Lower leg skin (tissue), 4 donors: ENCODE measurements at regions not wholly inside any gene's neighbourhood (a gene's known extent, or its start where the extent isn't known, plus 50 kb on each side); places are given as distances from the start of the nearest gene placed in this dataset.
A peak's percentile ranks its signal among the peaks of the same experiment; 100 is the strongest.

Experiments
- DNase-seq, 2 donors: peaks; one replicate each; pipeline ENCODE4 v3.0.0-alpha.2; 2019; ENCODE audit warnings: low spot score in 2 of 2
- H3K4me3 ChIP-seq: fragments of 200-600 bp; sonication (generic); 2 replicates; pipeline ENCODE4 v1.5.1; 2017; ENCODE audit warnings: mild to moderate bottlenecking, low read depth; ENCODE audit not compliant: poor library complexity, severe bottlenecking
- CTCF ChIP-seq, 3 donors: fragments of 450-650 bp; IDR thresholded peaks; one replicate each; pipeline ENCODE4 v1.5.1; 2016; ENCODE audit warnings: antibody characterized with exemption in 3 of 3, mild to moderate bottlenecking in 3 of 3, moderate library complexity in 2 of 3
- POLR2A ChIP-seq, 2 donors: fragments of 450-650 bp; IDR thresholded peaks; one replicate each; pipeline ENCODE4 v1.6.1; 2016 to 2017; ENCODE audit warnings: antibody characterized with exemption in 2 of 2, mild to moderate bottlenecking in 1 of 2, moderate library complexity in 1 of 2
- WGBS, 2 donors: methylation state at CpG; one replicate each; pipeline ENCODE4 v1.1.5; 2018; 5-methylcytosine and 5-hydroxymethylcytosine counted together
- intact Hi-C: fragments of 100-400 bp; cut with DNase I; formaldehyde crosslinking; loops from one replicate; pipeline ENCODE4 v1.15.0; 2023; ENCODE audit warnings: low total_unique reads

GRCh38 chr3:87175732-87176131 lies 51.4 kb upstream of the CHMP2B start:
- 27 to 53% methylated on average over 2 of the region's 2 CpGs for WGBS, 2 donors
- DNase-seq = no peak
- TF ChIP-seq POLR2A (IDR thresholded peaks at IDR 0.05) (no peak), CTCF (IDR thresholded peaks at IDR 0.05) (no peak)
- intact Hi-C loops = no loop called here
- no peak overlapping the region for H3K4me3 ChIP-seq

- no peak for DNase-seq
- no peak for TF ChIP-seq POLR2A (IDR thresholded peaks at IDR 0.05)
- TF ChIP-seq CTCF (IDR thresholded peaks at IDR 0.05) = no peak
- WGBS, 2 donors = 82% methylated on average over 2 of the region's 2 CpGs
- H3K4me3 ChIP-seq = no peak overlapping the region
- intact Hi-C loops = no loop called here
Measured at GRCh38 chr3:87173776-87174175, 53.3 kb upstream of the CHMP2B start.

- TF ChIP-seq CTCF (IDR thresholded peaks at IDR 0.05) = no peak
- no peak for TF ChIP-seq POLR2A (IDR thresholded peaks at IDR 0.05)
- intact Hi-C loops = no loop called here
- H3K4me3 ChIP-seq = no peak overlapping the region
- no peak for DNase-seq
- 58 to 72% methylated on average over 3 of the region's 3 CpGs for WGBS, 2 donors
Measured at GRCh38 chr3:87173071-87173470, 54.0 kb upstream of the CHMP2B start.

- peak in 1 of 2 donors; percentile 25 for DNase-seq
- intact Hi-C loops = no loop called here
Measured at GRCh38 chr3:87167628-87168456, 59.3 kb upstream of the CHMP2B start.

GRCh38 chr3:87164245-87164644 lies 62.9 kb upstream of the CHMP2B start:
- H3K4me3 ChIP-seq = no peak overlapping the region
- 93% methylated on average over 3 of the region's 3 CpGs for WGBS, 2 donors
- TF ChIP-seq POLR2A (IDR thresholded peaks at IDR 0.05) (no peak), CTCF (IDR thresholded peaks at IDR 0.05) (no peak)
- intact Hi-C loops = no loop called here
- DNase-seq = no peak

More at GRCh38 chr3:87167628-87168456, 59.3 kb upstream of the CHMP2B start:
- H3K4me3 ChIP-seq = no peak overlapping the region
- TF ChIP-seq POLR2A (IDR thresholded peaks at IDR 0.05) (no peak), CTCF (IDR thresholded peaks at IDR 0.05) (no peak)
- 34 to 35% methylated on average over 11 of the region's 11 CpGs for WGBS, 2 donors

GRCh38 chr3:87161851-87162250 lies 65.3 kb upstream of the CHMP2B start:
- no peak overlapping the region for H3K4me3 ChIP-seq
- intact Hi-C loops = no loop called here
- WGBS, 2 donors = 47 to 53% methylated on average over 3 of the region's 3 CpGs
- TF ChIP-seq CTCF (IDR thresholded peaks at IDR 0.05) (no peak), POLR2A (IDR thresholded peaks at IDR 0.05) (no peak)
- DNase-seq = no peak
